Neutrophil (primary cell): ENCODE measurements at regions not wholly inside any gene's neighbourhood (a gene's known extent, or its start where the extent isn't known, plus 50 kb on each side); places are given as distances from the start of the nearest gene placed in this dataset.

Experiments used
- H3K27ac ChIP-seq: fragments of 200-600 bp; sonication (generic); 2 replicates; pipeline ENCODE4 v1.5.1; 2016; ENCODE audit warnings: mild to moderate bottlenecking, moderate library complexity
- H3K27me3 ChIP-seq: fragments of 200-600 bp; sonication (generic); 2 replicates; pipeline ENCODE4 v1.6.0; 2016; ENCODE audit warnings: mild to moderate bottlenecking
- H3K36me3 ChIP-seq: fragments of 200-600 bp; sonication (generic); 2 replicates; pipeline ENCODE4 v1.5.1; 2017
- H3K4me1 ChIP-seq, 2 experiments: fragments of 200-600 bp in 1 of 2; sonication (generic) in 1 of 2; 1 replicate in 1 of 2; 2 replicates in 1 of 2; pipeline versions ENCODE4 v1.5.1 to v1.6.1; 2013 to 2016; ENCODE audit warnings: low read depth in 1 of 2, low read length in 1 of 2, mild to moderate bottlenecking in 1 of 2, moderate library complexity in 1 of 2; ENCODE audit not compliant: control insufficient read depth in 1 of 2, insufficient read depth in 1 of 2
- H3K4me3 ChIP-seq, 2 experiments: fragments of 200-600 bp in 1 of 2; sonication (generic) in 1 of 2; 1 replicate in 1 of 2; 2 replicates in 1 of 2; pipeline ENCODE4 v1.5.1; 2013 to 2016; ENCODE audit warnings: low read depth in 1 of 2, low read length in 1 of 2, mild to moderate bottlenecking in 1 of 2, moderate library complexity in 1 of 2
- H3K9me3 ChIP-seq: fragments of 200-600 bp; sonication (generic); 2 replicates; pipeline ENCODE4 v1.5.1; 2016
- TF ChIP-seq, protein P1 (sequence below): fragments of 200-600 bp; sonication (generic); IDR thresholded peaks from 2 replicates; pipeline ENCODE4 v1.5.1; 2016; ENCODE audit warnings: antibody characterized with exemption

DNA sequence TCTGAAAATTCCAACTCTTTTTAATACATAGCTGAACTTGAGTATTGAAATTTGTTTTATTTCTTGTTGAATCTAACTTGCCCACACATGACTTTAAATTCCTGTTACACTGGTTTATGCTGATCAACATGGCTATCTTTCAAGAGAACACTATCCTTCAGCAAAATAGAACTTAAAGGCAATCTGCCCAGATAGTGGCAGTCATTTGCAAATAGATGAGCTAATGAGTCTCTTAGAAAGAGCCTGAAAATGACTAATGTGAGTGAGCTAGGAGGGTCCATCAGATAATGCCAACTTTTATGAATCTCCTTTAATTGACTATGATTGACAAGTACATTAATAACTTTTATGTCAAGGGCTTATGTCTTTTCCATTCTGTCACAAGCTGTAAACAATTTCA lies 1360.8 kb upstream of the C9orf72 start:
- Histone ChIP-seq H3K4me3 (no peak overlapping the region), H3K9me3 (no peaks in the 10 kb centered on the region), H3K36me3 (no peaks in the 10 kb centered on the region), H3K27me3 (no peaks in the 10 kb centered on the region), H3K4me1 (no peaks in the 10 kb centered on the region), H3K27ac (no peak overlapping the region)
- TF ChIP-seq, protein P1, sequence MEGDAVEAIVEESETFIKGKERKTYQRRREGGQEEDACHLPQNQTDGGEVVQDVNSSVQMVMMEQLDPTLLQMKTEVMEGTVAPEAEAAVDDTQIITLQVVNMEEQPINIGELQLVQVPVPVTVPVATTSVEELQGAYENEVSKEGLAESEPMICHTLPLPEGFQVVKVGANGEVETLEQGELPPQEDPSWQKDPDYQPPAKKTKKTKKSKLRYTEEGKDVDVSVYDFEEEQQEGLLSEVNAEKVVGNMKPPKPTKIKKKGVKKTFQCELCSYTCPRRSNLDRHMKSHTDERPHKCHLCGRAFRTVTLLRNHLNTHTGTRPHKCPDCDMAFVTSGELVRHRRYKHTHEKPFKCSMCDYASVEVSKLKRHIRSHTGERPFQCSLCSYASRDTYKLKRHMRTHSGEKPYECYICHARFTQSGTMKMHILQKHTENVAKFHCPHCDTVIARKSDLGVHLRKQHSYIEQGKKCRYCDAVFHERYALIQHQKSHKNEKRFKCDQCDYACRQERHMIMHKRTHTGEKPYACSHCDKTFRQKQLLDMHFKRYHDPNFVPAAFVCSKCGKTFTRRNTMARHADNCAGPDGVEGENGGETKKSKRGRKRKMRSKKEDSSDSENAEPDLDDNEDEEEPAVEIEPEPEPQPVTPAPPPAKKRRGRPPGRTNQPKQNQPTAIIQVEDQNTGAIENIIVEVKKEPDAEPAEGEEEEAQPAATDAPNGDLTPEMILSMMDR = no peak

DNA sequence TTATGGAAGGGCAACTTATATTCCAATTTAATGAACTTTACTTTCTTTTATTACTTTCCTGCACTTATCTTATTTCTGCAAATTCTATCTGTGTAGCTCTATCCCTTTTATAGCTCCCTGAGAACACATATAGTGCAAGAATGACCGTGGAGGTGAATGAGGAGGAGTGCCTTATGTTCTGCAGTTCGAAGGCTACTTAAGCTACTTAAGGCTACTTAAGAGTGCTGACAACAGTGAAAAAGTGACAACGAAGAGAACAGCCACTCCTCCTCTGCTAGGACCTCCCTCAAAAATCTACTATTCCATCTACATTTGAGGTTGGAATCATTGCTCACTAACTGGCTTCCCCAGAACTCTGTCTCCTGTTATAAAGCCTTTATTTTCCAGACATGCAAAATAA lies 1365.7 kb upstream of the C9orf72 start:
- no peaks in the 10 kb centered on the region for H3K4me1 ChIP-seq
- H3K9me3 ChIP-seq = no peaks in the 10 kb centered on the region
- no peak overlapping the region for H3K27ac ChIP-seq
- H3K27me3 ChIP-seq = no peaks in the 10 kb centered on the region
- TF ChIP-seq, protein P1 = no peak
- no peaks in the 10 kb centered on the region for H3K36me3 ChIP-seq
- no peak overlapping the region for H3K4me3 ChIP-seq

DNA sequence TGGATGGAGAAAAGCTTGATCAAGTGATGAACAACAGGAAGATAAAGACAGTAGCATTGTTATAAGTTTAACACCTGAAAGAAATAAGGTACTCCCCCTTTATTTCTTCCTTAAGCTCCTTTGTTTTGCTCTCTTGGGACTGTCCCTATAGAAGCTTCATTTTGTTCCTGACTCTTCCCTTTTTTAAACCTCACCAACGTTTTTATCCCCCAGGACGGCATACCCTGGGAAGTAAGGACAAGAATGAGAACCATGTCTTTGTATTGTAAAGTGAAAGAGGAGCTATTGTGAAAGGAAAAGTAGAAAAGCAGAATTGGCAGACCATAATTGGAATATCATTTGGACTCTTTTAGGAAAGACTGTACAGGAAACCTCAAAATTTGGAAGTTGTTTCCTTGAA lies 1368.6 kb upstream of the C9orf72 start:
- TF ChIP-seq, protein P1 = no peak
- Histone ChIP-seq H3K9me3 (no peaks in the 10 kb centered on the region), H3K4me1 (no peaks in the 10 kb centered on the region), H3K27ac (no peak overlapping the region), H3K27me3 (no peaks in the 10 kb centered on the region), H3K36me3 (no peaks in the 10 kb centered on the region), H3K4me3 (no peak overlapping the region)

DNA sequence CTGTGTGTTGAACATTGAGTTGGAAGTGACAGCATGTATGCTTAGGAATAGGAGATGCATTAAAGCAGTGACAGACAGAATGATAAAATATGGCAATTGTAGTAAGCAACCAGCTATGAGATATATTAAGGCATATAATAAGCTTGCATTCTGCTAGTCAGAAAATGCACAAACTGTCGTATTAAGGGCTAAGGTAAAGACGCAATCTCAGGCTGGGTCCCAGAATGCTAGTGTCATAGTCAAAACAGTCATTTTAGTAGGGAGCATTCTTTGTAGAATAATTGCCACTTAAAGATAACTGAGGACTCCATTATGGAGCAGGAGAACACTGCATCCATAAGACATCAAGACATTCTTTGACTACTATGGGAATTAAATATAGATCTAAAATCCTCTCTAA lies 1369.7 kb upstream of the C9orf72 start:
- Histone ChIP-seq H3K27me3 (no peaks in the 10 kb centered on the region), H3K4me3 (no peak overlapping the region), H3K36me3 (no peaks in the 10 kb centered on the region), H3K27ac (no peak overlapping the region), H3K9me3 (no peaks in the 10 kb centered on the region), H3K4me1 (no peaks in the 10 kb centered on the region)
- TF ChIP-seq, protein P1 = no peak

DNA sequence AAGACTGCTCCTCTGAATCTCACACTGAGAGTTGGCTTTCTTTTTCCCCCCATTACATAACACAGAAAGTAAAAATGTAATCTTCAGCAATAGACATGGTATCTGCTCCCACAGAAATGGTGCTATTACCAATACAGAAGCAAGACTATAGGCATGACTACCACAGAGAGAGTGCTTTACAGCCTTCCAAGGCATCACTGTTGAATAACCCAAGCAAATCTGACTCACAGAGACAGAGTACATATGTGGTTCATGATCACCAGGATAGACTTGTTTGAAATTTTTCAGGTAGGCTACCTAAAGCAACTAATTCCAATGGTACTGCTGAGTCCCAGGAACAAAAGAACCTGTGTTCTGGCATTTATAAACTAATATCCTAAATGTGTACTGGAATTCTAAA lies 1373.4 kb upstream of the C9orf72 start:
- Histone ChIP-seq H3K4me3 (no peak overlapping the region), H3K9me3 (no peaks in the 10 kb centered on the region)

More for the DNA sequence above, 1373.4 kb upstream of the C9orf72 start:
- Histone ChIP-seq H3K4me1 (no peaks in the 10 kb centered on the region), H3K27me3 (no peaks in the 10 kb centered on the region), H3K36me3 (no peaks in the 10 kb centered on the region), H3K27ac (no peak overlapping the region)
- TF ChIP-seq, protein P1 = no peak
